A549 (cell line): ENCODE measurements at regions not wholly inside any gene's neighbourhood (a gene's known extent, or its start where the extent isn't known, plus 50 kb on each side); places are given as distances from the start of the nearest gene placed in this dataset.

Experiments
- ATAC-seq, 2 experiments: fragments of 200-7000 bp in 1 of 2; fragments of >200 bp in 1 of 2; cut with Nextera tagmentation in 1 of 2; cut with Tn5 transposase in 1 of 2; 3 replicates each; pipeline versions ENCODE4 v1.8.0 to v1.9.1; 2018 to 2020; ENCODE audit warnings: mild to moderate bottlenecking in 1 of 2, moderate library complexity in 1 of 2
- CTCF ChIA-PET: fragments of 300-600 bp; sonication (Branson Sonifier 250); formaldehyde crosslinking; extraction: SDS; loops from one replicate; lab custom pipeline; 2021; ENCODE audit warnings: antibody characterized with exemption, inconsistent platforms; lab: Yijun Ruan, JAX
- POLR2A ChIA-PET: fragments of 350-600 bp; formaldehyde crosslinking; extraction: SDS; loops from one replicate; lab custom pipeline; 2021; ENCODE audit warnings: antibody characterized with exemption, inconsistent platforms; lab: Yijun Ruan, JAX
- DNase-seq, 2 experiments: peaks; one replicate each; pipeline versions ENCODE4 v3.0.0 to v3.0.0-alpha.2; 2011 to 2016; ENCODE audit warnings: low read depth in 1 of 2, low spot score in 1 of 2
- FAIRE-seq: peaks from 2 replicates; lab custom pipeline; 2011; peaks lifted over from hg19 to GRCh38; lab: Jason Lieb, UNC
- H3K27ac ChIP-seq, 2 experiments: fragments of >200 bp; sonication (Bioruptor Twin); formaldehyde crosslinking; 3 replicates each; pipeline ENCODE4 v1.5.1; 2016 to 2017
- H3K4me1 ChIP-seq: fragments of >200 bp; sonication (Bioruptor Twin); formaldehyde crosslinking; 3 replicates; pipeline ENCODE4 v1.6.1; 2016
- H3K4me2 ChIP-seq: fragments of >200 bp; sonication (Bioruptor Twin); formaldehyde crosslinking; 3 replicates; pipeline ENCODE4 v1.6.1; 2016
- H3K4me3 ChIP-seq: fragments of >200 bp; sonication (Bioruptor Twin); formaldehyde crosslinking; 3 replicates; pipeline ENCODE4 v1.5.1; 2016
- H3K9me3 ChIP-seq: fragments of >200 bp; sonication (Bioruptor Twin); formaldehyde crosslinking; 3 replicates; pipeline ENCODE4 v1.6.1; 2016
- ATOH8 ChIP-seq: fragments of 250-450 bp; sonication (Bioruptor Pico); IDR thresholded peaks from 2 replicates; pipeline ENCODE4 v1.5.0; 2020; ENCODE audit warnings: low read depth, mild to moderate bottlenecking, moderate library complexity
- CBX2 ChIP-seq: fragments of 200-600 bp; sonication (generic); IDR thresholded peaks from 2 replicates; pipeline ENCODE4 v1.6.1; 2016; ENCODE audit warnings: low read depth, mild to moderate bottlenecking, borderline replicate concordance
- CHD2 ChIP-seq: fragments of 150-350 bp; IDR thresholded peaks from 2 replicates; pipeline ENCODE4 v1.6.1; 2014; ENCODE audit warnings: low read length; ENCODE audit not compliant: partially characterized antibody
- EHF ChIP-seq: fragments of 250-450 bp; sonication (Bioruptor Pico); IDR thresholded peaks from 2 replicates; pipeline ENCODE4 v1.5.0; 2020; ENCODE audit warnings: mild to moderate bottlenecking
- ESRRA ChIP-seq: fragments of 150-350 bp; IDR thresholded peaks from 2 replicates; pipeline ENCODE4 v1.6.1; 2014; ENCODE audit warnings: mild to moderate bottlenecking, low read length, borderline replicate concordance
- FOSL2 ChIP-seq, 2 experiments: fragments of 450-650 bp in 1 of 2; fragments of >200 bp in 1 of 2; sonication (Bioruptor Twin) in 1 of 2; formaldehyde crosslinking; IDR thresholded peaks; 2 replicates each; pipeline versions ENCODE4 v1.5.0 to v1.6.1; 2016 to 2020; ENCODE audit warnings: mild to moderate bottlenecking in 1 of 2, moderate library complexity in 1 of 2
- FOXS1 ChIP-seq: fragments of 250-450 bp; sonication (Bioruptor Pico); IDR thresholded peaks from 2 replicates; pipeline ENCODE4 v1.5.0; 2020; ENCODE audit warnings: mild to moderate bottlenecking, moderate library complexity
- HDAC2 ChIP-seq: fragments of 200-600 bp; sonication (generic); IDR thresholded peaks from 2 replicates; pipeline ENCODE4 v1.6.1; 2016
- HOXA7 ChIP-seq: fragments of 250-450 bp; sonication (Bioruptor Pico); IDR thresholded peaks from 2 replicates; pipeline ENCODE4 v1.5.0; 2020; ENCODE audit warnings: mild to moderate bottlenecking, moderate library complexity
- HOXB13 ChIP-seq: fragments of 250-450 bp; sonication (Bioruptor Pico); IDR thresholded peaks from 2 replicates; pipeline ENCODE4 v1.5.0; 2020; ENCODE audit warnings: low read depth, mild to moderate bottlenecking, moderate library complexity
- MAFK ChIP-seq: fragments of 450-650 bp; IDR thresholded peaks from 2 replicates; pipeline ENCODE4 v1.6.1; 2014; ENCODE audit not compliant: partially characterized antibody
- MAX ChIP-seq: IDR thresholded peaks from 2 replicates; pipeline ENCODE4 v1.6.1; 2012
- MAZ ChIP-seq: fragments of 150-350 bp; IDR thresholded peaks from 2 replicates; pipeline ENCODE4 v1.6.1; 2014; ENCODE audit warnings: antibody characterized with exemption, low read depth, low read length, borderline replicate concordance
- MYC ChIP-seq: IDR thresholded peaks from 2 replicates; pipeline ENCODE4 v1.6.1; 2012; ENCODE audit warnings: mild to moderate bottlenecking, inconsistent platforms, low read length, improper control_type of control experiment, borderline replicate concordance
- NFE2L2 ChIP-seq: fragments of 150-350 bp; conservative IDR thresholded peaks from 2 replicates; pipeline ENCODE4 v1.6.1; 2014; ENCODE audit warnings: low read length
- NR3C1 ChIP-seq: fragments of >200 bp; sonication (Bioruptor Twin); formaldehyde crosslinking; IDR thresholded peaks from 3 replicates; pipeline ENCODE4 v1.6.1; 2017
- PBX3 ChIP-seq: IDR thresholded peaks from 2 replicates; pipeline ENCODE4 v1.6.1; 2012
- RAD21 ChIP-seq, 2 experiments: fragments of >200 bp in 1 of 2; sonication (Bioruptor Twin) in 1 of 2; formaldehyde crosslinking in 1 of 2; IDR thresholded peaks in 1 of 2; conservative IDR thresholded peaks in 1 of 2; 2 replicates in 1 of 2; 3 replicates in 1 of 2; pipeline ENCODE4 v1.6.1; 2012 to 2018; ENCODE audit warnings: inconsistent platforms in 1 of 2
- RARB ChIP-seq: fragments of 250-450 bp; sonication (Bioruptor Pico); IDR thresholded peaks from 2 replicates; pipeline ENCODE4 v1.8.0; 2021; ENCODE audit warnings: mild to moderate bottlenecking, moderate library complexity
- RFX5 ChIP-seq: fragments of 450-650 bp; IDR thresholded peaks from 2 replicates; pipeline ENCODE4 v1.7.1; 2014; ENCODE audit warnings: antibody characterized with exemption, mild to moderate bottlenecking, moderate library complexity
- RNF2 ChIP-seq: fragments of 200-600 bp; sonication (generic); IDR thresholded peaks from 2 replicates; pipeline ENCODE4 v1.6.1; 2016; ENCODE audit warnings: low read depth, mild to moderate bottlenecking, antibody characterized with exemption, moderate library complexity, borderline replicate concordance
- SMC3 ChIP-seq: fragments of >200 bp; sonication (Bioruptor Twin); formaldehyde crosslinking; IDR thresholded peaks from 3 replicates; pipeline ENCODE4 v1.6.1; 2018; ENCODE audit warnings: inconsistent platforms
- TFCP2L1 ChIP-seq: fragments of 250-450 bp; sonication (Bioruptor Pico); IDR thresholded peaks from 2 replicates; pipeline ENCODE4 v1.5.0; 2021; ENCODE audit warnings: mild to moderate bottlenecking
- ZNF302 ChIP-seq: fragments of 250-450 bp; sonication (Bioruptor Pico); IDR thresholded peaks from 2 replicates; pipeline ENCODE4 v1.9.0; 2021; ENCODE audit warnings: inconsistent platforms, mild to moderate bottlenecking, moderate library complexity
- ZSCAN20 ChIP-seq: fragments of 250-450 bp; sonication (Bioruptor Pico); IDR thresholded peaks from 2 replicates; pipeline ENCODE4 v1.8.0; 2022; ENCODE audit warnings: mild to moderate bottlenecking, moderate library complexity
- WGBS: methylation state at CpG from one replicate; pipeline ENCODE4 v1.1.6; 2017; ENCODE audit errors: missing lambda C conversion rate; 5-methylcytosine and 5-hydroxymethylcytosine counted together
- TF ChIP-seq, protein P1 (sequence below): fragments of >200 bp; sonication (Bioruptor Twin); formaldehyde crosslinking; IDR thresholded peaks from 3 replicates; pipeline ENCODE4 v1.6.1; 2016
- TF ChIP-seq, protein P2 (sequence below): fragments of 450-650 bp; IDR thresholded peaks from 2 replicates; pipeline ENCODE4 v1.6.1; 2014; ENCODE audit warnings: antibody characterized with exemption
- TF ChIP-seq, protein P3 (sequence below): fragments of >200 bp; sonication (Bioruptor Twin); formaldehyde crosslinking; IDR thresholded peaks from 3 replicates; pipeline ENCODE4 v1.5.1; 2016

DNA sequence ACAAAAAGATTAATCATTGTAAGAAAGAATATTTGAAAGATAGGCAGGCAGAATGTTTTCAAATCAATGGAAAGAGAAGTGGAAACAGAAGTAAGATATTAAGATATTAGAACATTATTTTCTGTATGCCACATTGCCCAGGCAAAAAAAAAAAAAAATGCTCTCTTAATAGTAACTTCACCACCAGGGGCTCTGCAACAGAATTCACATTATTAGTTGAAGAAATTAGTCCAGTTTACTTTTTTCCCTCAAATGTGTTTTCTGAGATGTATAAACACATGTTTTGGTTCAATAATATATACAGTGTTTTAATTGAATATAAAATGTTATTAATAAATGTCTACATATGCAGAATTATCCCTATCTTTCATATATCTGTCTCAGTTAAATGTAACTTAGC lies 78.0 kb upstream of the ADAD1 start (continued):
- TF ChIP-seq, protein P1, sequence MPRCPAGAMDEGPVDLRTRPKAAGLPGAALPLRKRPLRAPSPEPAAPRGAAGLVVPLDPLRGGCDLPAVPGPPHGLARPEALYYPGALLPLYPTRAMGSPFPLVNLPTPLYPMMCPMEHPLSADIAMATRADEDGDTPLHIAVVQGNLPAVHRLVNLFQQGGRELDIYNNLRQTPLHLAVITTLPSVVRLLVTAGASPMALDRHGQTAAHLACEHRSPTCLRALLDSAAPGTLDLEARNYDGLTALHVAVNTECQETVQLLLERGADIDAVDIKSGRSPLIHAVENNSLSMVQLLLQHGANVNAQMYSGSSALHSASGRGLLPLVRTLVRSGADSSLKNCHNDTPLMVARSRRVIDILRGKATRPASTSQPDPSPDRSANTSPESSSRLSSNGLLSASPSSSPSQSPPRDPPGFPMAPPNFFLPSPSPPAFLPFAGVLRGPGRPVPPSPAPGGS = no peak
- TF ChIP-seq ZNF302 (CRISPR knock-in tag) (no peak), RNF2 (no peak)

GRCh38 chr4:122305853-122306252 lies 73.0 kb upstream of the ADAD1 start:
- H3K4me2 ChIP-seq = no peak overlapping the region
- 82% methylated on average over 1 of the region's 1 CpG for WGBS
- POLR2A ChIA-PET = no interaction called here
- ATAC-seq = no peak
- DNase-seq = no peak
- FAIRE-seq = no peak
- H3K9me3 ChIP-seq = no peaks in the 10 kb centered on the region
- H3K4me1 ChIP-seq = no peaks in the 10 kb centered on the region
- no peak overlapping the region for H3K4me3 ChIP-seq
- CTCF ChIA-PET = no interaction called here
- TF ChIP-seq MAZ (no peak), CBX2 (no peak), MYC (no peak), ESRRA (no peak), PBX3 (no peak), MAX (no peak), NFE2L2 (no peak), RAD21 (conservative IDR thresholded peaks at IDR 0.05 in 1 of 2, IDR thresholded peaks at IDR 0.05 in 1 of 2) (no peak), TFCP2L1 (CRISPR knock-in tag) (no peak), NR3C1 (no peak), ZSCAN20 (CRISPR knock-in tag) (no peak), MAFK (no peak), FOSL2 (IDR thresholded peaks at IDR 0.05) (no peak), FOSL2 (CRISPR knock-in tag; IDR thresholded peaks at IDR 0.05) (no peak), HOXA7 (no peak)
- TF ChIP-seq, protein P2, sequence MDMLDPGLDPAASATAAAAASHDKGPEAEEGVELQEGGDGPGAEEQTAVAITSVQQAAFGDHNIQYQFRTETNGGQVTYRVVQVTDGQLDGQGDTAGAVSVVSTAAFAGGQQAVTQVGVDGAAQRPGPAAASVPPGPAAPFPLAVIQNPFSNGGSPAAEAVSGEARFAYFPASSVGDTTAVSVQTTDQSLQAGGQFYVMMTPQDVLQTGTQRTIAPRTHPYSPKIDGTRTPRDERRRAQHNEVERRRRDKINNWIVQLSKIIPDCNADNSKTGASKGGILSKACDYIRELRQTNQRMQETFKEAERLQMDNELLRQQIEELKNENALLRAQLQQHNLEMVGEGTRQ = no peak
- no peak overlapping the region for H3K27ac ChIP-seq

GRCh38 chr4:122309988-122310626 lies 68.7 kb upstream of the ADAD1 start:
- whole genome bisulfite sequencing = 83% methylated on average over 3 of the region's 3 CpGs
- Histone ChIP-seq H3K4me3 (no peak overlapping the region), H3K4me2 (no peak overlapping the region), H3K27ac (no peak overlapping the region), H3K9me3 (no peaks in the 10 kb centered on the region), H3K4me1 (no peaks in the 10 kb centered on the region)
- CTCF ChIA-PET = no interaction called here
- ATAC-seq = no peak
- no peak for FAIRE-seq
- POLR2A ChIA-PET = no interaction called here
- DNase-seq = peak in 1 of 2 experiments; percentile 3
- TF ChIP-seq ATOH8 (CRISPR knock-in tag) = no peak
- no peak for TF ChIP-seq CHD2
- TF ChIP-seq HDAC2 = no peak
- TF ChIP-seq FOXS1 (CRISPR knock-in tag) = no peak
- no peak for TF ChIP-seq HOXB13 (CRISPR knock-in tag)
- TF ChIP-seq, protein P3, sequence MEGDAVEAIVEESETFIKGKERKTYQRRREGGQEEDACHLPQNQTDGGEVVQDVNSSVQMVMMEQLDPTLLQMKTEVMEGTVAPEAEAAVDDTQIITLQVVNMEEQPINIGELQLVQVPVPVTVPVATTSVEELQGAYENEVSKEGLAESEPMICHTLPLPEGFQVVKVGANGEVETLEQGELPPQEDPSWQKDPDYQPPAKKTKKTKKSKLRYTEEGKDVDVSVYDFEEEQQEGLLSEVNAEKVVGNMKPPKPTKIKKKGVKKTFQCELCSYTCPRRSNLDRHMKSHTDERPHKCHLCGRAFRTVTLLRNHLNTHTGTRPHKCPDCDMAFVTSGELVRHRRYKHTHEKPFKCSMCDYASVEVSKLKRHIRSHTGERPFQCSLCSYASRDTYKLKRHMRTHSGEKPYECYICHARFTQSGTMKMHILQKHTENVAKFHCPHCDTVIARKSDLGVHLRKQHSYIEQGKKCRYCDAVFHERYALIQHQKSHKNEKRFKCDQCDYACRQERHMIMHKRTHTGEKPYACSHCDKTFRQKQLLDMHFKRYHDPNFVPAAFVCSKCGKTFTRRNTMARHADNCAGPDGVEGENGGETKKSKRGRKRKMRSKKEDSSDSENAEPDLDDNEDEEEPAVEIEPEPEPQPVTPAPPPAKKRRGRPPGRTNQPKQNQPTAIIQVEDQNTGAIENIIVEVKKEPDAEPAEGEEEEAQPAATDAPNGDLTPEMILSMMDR = peak; percentile 37; the same call in 2 of the 3 replicates
- no peak for TF ChIP-seq EHF (CRISPR knock-in tag)
- TF ChIP-seq MYC = no peak
- peak; percentile 40; the same call in 1 of the 3 replicates for TF ChIP-seq SMC3
- TF ChIP-seq RFX5 = no peak
- TF ChIP-seq RAD21 (conservative IDR thresholded peaks at IDR 0.05 in 1 of 2, IDR thresholded peaks at IDR 0.05 in 1 of 2) = peak in 1 of 2 experiments; percentile 35; a peak in 3 of 5 replicates
- no peak for TF ChIP-seq ZSCAN20 (CRISPR knock-in tag)
- no peak for TF ChIP-seq RARB
